ENCODE measurements at regions not wholly inside any gene's neighbourhood (a gene's known extent, or its start where the extent isn't known, plus 50 kb on each side); places are given as distances from the start of the nearest gene placed in this dataset.
"Not testable (repeated sequence)": the region's sequence is repeated elsewhere in the genome, so short reads cannot be mapped to it uniquely, and the experiment has no call there.

DNA sequence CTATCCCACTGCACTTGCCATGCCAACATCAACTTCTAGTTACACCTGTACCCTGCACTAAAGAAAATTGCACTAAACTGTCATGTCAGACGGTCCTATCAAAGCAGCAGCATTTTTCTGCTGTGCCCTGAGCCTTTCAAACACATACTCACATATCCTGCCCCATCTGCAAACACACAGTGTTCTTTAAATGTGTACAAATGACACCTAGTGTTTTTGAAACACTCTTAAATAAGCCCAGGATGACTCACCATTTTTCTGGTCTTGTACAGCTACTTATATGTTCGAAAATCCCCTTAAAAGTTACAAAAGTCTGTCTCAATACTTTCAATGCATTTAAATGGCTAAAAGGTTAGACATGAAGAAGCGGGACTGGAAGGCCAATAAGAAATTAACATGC is 346.7 kb upstream of the PPARGC1A start:
- DNase-seq = no peak

DNA sequence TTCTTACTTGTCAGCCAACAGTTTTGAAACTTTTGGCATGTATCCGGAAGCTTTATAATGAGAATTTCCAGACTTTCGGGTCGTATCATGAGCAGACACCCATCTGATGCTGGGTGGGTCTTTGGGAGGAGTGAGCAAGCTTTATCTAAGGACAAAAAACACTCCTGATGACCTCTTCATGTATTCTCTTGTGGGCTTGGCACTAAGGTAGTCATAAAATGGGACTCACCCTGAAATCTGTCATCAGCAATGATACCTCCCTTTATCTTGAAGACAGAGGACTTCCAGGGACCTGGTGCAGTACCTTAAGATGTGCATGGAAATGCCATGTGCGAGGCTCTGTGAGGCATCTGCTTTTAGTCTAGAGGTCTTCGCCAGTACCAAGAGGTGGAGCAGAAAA is 346.3 kb upstream of the PPARGC1A start:
- no peak for DNase-seq

DNA sequence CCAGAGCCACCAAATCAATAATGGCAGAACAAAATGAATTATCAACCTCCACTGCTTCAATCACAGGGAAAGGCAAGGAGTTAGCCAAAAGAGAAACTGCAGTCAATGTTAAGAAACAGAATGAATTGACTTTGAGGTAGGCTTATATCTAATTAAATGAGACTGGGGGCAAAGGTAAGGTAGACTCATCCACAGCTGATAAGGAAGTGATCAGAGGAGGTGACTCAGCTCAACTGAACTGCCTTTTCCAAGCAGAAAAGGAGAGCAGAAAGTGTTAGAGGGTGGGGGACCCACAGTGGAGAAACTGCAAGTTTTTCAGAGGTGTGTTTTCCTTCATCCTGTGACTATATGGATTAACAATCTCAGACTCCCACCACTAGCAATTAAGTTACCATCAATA is 345.8 kb upstream of the PPARGC1A start:
- no peak for DNase-seq

DNA sequence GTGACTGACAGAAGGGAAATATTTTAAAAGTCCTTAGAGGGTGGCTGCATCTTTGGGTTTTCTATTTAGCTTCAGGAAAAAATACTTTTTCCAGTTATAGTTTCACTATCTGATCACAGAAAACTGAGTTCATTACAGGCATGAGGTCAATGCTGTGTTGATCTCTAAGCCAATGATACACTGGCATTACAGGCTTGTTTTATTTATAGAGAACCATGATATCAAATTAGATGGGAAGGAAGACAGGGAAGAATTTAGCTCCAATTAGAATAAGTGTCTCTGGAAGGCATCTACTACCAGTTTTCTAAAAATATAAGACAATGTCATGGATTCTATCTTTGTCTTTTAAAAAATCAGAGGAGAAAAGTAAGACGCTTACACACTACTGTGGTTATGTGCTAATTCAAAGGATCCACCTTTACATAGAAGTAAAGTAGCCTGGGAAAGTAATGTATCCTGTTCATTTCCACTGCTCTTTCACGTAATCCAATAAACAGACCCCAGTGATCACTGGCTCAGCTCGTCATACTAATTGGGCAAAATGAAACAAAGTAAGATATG is 344.5 kb upstream of the PPARGC1A start:
- DNase-seq = no peak

DNA sequence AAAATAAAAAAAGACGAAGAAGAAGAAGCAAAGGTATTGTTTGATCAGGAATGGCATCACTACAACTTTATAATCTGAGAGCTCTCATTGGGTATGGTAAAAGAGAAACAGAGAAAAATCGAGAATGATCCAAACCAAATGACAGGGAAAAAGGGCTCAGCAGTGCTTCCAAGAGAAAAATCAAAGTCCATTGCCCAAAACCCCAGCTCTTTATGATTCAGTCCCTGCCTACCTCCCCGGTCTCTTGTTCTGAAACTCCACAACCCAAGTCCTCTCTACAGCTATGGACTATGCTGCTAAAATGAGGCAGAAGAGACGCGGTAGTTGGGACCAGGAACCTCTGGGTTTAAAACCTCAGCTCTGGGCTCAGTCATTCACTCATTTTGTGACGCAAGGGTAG is 341.1 kb upstream of the PPARGC1A start:
- no peak for DNase-seq

DNA sequence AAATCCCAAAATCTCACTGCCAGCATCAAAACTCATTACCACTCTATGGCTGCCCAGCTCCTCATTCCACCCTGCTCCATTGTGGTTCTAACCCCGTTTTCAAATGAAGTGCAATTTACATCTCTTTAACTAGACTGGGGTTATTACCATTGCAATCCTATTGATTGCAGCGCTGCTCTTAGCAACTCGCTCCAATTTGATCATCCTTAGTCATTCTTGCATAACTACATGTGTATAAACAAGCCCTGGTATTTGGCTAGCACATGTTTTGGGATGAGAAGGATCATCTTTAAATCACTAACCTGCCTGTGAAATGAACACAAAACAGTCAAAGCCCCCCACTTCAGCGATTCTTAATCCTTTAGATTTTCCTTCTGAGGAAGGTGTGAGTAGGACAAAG is 340.1 kb upstream of the PPARGC1A start:
- no peak for DNase-seq

DNA sequence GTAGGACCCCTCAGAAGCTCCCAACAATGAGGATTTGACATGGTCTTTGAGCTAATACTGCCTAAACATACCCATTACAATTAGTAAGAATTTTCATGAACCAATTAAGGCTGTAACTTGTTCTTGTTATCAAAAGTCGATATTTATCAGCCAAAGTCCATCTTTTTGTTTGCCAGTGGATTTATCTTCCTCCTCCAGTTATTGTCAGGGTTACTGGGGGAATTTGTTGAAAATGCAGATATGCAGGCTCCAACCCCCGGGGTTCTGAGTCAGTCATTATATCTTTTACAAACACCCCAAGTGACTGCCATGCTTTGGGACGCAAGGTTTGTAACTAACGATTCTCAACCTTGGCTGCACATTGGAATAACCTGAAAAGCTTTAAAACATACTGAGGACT is 338.8 kb upstream of the PPARGC1A start:
- DNase-seq = no peak

DNA sequence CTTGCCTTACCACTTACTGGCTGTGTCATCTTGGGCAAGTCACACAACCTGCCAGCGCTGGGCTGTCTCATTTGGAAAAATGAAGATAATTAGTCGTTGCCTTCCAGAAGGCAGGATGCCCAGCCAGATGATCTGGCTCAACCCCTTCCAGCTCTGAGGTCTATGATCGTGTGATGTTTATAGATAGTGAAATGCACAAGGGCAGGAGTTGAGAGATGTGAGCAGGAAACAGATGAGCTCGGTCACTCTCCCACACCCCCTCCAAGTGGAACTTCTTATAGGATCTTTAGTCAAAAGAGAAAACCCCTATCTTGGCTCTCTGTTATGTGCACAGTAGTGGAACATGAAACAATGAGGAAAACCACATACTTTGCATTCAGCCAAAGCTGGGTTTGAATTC is 336.8 kb upstream of the PPARGC1A start:
- no peak for DNase-seq

DNA sequence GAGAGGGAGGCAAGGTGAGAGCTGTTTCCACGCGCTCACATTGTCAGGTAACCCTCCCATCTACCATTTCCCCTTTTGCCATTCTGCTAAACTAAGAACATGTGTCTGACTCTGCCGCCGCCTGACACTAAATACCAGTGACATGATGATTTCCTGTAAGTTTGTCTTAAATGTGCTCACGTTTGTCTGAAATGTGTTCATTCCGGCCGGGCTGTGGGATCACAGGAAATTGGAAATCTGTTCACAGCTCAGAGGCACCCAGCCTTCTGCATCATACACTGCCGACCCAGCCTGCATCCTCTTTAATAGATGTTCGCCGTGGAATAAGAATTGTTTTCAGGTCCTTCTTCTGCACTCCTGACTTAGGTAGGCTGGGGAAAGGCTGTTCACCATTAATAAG is 336.2 kb upstream of the PPARGC1A start:
- DNase-seq = no peak

DNA sequence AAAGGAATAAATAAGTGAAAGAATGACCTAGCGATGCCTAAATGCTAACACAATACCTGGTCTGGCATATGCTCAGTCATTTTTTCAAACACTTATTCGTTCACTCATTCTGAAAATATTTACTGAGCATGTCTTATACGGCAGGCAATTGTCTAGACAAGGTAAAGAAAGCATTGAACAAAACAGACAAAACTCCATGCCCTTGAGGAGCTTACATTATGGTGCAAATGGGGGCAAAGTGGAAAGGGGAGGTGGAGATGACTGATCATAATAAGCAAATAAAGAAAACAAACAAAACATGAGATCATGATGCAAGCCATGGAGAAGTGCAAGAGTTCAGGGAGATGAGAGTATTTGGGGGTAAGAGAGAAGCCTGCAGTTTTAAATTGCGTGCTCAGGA is 334.6 kb upstream of the PPARGC1A start:
- no peak for DNase-seq

DNA sequence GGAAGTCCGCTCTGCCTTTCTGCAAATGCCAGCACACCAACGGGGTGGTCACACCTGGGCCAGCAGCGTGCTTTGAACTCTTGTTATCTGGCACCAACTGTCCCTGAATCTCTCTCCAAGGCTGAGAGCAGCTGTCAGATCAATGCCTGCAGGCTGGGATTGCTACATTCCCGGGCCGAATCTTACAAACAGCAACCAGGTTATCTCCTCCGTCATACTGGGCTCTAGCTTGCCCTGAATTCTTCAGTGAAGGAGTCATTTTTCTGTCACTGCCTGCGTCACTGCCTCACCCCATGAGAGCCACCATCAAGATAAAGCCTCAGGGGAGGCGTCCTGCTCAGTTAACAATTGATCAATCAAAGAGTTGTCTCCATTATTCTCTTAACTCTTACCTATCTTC is 329.4 kb upstream of the PPARGC1A start:
- DNase-seq = no peak

DNA sequence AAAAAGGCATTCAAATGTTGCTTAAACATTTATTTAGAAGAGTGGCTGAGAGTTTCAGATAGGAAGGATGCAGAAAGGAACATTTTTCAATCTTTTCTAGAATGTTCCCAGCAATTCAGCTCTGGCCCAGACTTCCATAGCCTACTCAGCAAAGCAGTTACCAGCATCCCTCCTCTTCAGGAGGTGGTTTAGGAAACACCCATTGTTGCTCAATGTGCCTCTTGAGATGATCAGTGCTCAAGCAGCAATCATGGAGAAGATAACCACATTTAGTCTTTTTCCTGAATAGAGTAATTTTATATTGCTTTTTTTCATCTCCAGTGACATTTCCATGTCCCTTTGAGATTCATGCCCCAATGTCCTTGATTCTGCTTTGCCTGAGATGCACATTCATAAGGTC is 328.7 kb upstream of the PPARGC1A start:
- DNase-seq = no peak

DNA sequence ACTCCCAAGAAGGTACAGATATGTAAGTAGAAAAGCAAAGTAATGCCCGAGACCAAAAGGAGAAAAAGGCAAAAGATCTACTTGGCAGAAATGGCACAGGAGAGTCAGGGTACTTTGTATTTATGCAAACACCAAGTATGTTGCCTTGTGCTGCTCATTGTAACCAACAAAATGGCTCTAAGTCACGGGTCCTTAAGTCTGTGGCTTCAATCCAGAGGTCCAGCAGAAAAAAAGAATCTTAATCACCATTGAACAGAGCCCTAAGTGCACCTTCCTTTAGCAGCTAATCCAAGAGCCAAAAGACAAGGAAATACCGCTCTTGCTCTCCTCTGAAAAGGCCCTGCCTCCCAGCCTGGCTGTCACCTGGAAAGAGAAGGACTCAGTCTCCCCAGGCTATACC is 324.9 kb upstream of the PPARGC1A start:
- DNase-seq = no peak

DNA sequence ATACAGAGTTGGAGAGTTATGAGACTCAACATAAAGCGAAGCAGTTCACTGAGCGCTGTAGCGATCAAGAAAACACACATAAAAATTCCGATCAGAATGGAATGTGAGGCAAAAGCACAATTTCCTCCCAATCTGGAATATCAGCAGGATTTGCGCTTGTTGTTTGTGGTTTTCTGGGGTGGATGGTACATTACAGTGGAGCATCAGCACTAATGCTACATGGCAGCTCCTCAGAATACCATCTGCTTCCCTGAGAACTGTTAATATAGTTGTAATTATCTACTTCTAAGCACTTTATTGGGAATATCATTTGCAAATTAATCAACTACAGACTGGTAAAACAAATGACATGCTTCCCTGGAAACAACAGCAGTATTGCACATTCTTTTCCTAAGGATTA is 324.1 kb upstream of the PPARGC1A start:
- DNase-seq = no peak

DNA sequence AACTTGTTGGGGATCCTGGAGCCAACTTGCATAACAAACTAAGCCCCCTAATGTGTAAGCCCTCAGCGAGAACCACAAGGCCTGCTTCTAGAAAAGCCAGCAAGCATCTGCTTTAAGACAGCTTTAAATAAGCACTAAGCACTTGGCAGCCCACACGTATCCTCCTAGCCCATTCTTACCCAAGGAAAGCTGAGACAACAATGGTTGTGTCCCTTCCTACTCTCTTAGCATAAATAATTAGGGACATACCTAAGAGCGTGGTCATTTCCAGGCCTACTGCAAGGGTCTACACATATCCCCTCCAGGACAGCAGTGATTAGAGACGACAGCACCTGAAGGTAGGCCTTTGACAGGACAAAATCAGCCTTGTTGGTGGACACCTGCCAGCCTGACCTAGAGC is 322.8 kb upstream of the PPARGC1A start:
- DNase-seq = no peak

DNA sequence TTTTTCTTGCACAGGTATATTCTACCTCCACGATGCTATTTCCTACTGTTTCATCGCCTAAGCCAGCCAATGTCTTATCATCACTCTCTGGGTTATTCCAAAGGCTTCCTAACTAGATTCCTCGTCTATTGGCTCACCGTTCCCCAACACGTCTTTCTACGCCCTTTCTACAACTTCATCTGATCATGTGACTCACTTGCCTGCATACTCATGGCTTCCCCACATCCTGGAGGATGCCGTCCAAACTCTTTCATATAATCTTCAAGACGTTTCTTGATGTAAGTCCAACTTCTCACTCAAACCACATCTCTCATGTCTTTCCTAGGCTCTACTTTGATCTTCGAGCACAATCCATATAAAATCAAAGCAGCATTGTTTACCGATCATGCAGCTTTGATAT is 322.0 kb upstream of the PPARGC1A start:
- no peak for DNase-seq

DNA sequence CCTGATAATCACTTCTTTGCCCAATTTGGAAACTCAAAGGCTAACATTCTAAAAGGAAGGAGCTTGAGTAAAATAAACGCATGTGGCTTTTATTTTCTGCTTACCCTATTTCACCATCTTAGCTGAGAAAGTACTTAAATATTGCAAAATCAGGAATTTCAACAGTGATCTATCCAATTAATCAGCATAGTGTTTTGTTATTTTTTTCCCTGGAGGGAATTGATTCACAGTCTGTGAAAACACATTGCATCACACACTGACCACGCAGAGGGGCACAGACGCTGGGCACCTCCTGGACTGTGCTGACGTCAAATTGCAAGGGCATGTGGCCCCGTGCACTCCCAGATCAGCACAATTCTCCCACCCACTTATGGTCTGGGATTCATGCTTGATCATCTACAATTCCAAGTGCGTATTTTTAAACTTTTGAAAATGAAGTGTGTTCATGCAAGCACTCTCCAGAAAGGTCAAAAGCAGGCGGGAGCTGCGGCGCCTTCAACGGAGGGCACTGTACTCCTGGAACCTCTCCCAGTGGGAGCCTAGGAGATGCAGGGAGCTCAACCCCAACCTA is 320.6 kb upstream of the PPARGC1A start:
- no peak for DNase-seq

DNA sequence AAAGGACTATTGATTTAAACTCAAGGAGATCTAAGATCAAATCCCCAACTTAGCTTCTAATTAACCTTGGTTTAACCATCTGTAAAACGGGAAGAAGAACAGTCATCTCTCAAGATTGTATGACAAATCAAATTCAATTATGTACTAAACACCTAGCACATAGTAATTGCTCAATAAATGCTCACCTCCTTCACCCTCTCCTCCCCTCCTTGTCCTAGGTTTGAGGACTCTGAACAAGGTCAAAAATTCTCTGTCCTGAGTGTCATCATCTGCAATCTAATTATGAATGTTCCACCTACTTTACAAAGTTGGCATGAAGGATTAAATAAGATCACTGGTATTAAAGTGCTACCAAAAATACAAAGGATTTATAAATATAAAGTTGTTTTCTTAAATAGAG is 320.1 kb upstream of the PPARGC1A start:
- DNase-seq = no peak

DNA sequence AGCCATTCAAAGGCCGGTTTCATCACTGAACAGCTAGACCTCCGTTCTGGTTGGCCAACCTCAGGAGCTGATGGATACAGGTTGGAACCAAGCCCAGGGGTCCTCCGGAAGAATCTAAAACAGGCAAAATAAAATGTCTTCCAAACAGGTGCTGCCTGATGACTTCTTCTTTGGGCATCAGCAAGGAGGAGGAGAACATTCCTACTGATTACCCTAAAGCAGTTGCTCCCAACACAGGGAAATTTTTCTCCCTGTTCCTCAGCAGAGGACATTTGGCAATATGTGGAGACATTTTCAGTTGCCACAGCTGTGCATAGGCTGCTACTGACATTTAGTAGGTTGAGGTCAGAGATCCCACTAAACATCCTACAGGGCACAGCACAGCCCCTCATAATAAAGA is 319.3 kb upstream of the PPARGC1A start:
- DNase-seq = no peak

DNA sequence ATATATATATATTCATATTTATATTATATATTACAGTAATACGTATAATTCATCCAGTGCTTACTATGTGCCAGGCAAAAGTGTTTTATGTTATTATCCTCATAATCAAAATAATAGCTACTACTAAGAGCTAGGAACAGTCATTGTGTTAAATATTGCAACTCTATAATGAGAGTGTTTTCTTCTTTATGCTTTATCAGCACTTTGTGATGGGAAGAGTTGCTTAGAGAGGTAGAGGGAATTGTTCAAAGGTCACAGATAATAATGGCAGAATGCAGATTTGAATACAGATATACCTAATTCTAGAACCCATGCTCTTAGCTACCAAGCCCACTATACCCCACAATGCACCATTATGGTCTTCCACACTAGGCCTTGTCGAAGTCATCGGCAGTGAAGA is 318.8 kb upstream of the PPARGC1A start:
- no peak for DNase-seq

DNA sequence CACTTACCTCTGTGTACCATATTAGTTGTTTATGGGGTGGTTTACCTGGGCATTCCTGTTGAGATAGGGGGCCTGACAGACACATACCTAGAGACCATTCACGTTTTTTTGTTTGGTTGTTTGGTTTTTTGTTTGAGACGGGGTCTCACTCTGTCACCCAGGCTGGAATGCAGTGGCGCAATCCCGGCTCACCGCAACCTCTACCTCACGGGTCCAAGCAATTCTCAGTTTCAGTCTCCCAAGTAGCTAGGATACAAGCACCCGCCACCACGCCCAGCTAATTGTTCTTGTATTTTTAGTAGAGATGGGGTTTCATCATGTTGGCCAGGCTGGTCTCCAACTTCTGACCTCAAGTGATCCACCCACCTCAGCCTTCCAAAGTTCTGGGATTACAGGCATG is 314.9 kb upstream of the PPARGC1A start:
- not testable (repeated sequence) for DNase-seq

DNA sequence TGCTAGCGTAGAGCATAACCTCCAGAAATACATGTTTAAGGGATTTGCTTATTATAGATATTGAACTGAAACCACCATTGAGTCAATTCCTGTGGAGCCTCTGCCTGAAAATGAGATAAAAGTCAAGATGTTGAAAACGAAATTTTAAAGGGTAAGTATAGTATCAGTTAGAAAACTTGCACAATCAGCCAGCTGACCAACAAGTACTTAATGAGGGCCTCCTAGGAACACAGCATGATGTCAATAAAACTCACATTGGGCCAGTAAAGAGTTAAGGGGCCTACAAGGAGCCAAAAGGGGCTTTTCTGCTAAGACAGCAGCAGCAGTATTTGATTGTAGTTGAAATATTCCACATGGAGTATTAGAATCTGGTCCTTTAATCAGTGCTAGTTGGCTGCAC is 314.1 kb upstream of the PPARGC1A start:
- DNase-seq = no peak

DNA sequence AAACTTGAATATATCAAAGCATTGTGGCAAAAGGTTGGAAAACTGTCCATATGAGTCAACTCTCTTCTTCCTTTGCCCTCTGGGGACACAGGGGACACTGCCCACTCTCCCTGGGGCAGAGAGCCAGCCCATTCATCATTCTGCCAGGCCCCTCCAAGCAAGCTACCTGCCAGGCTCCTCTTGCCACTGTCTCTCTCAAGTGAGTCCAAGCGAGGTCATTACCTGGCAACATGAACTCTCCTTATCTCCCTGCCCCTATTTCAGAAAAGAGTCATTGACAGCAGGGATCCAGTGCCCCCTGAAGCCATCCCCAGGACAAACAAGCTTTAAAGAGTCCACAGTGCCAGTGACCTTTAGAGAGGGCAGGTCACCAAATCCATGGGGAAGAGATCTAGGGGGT is 312.7 kb upstream of the PPARGC1A start:
- DNase-seq = no peak

DNA sequence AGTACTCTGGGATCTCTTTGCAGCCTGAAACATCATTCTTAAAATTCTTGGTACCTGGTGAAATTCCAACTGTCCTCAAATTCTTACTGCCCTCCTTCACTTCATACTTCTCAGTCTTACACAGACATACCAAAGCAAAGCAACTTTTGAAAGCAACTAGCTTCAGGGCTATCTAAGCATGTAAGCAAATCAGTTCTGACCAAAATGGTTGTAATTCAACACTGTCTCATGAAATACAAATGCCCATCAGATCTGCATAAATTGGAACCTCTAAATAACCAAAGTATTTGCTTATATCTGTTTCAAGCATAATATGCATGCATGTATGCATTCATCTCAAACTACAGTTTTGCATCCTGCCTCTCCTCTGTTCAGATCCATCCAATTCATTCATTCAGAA is 308.1 kb upstream of the PPARGC1A start:
- no peak for DNase-seq

DNA sequence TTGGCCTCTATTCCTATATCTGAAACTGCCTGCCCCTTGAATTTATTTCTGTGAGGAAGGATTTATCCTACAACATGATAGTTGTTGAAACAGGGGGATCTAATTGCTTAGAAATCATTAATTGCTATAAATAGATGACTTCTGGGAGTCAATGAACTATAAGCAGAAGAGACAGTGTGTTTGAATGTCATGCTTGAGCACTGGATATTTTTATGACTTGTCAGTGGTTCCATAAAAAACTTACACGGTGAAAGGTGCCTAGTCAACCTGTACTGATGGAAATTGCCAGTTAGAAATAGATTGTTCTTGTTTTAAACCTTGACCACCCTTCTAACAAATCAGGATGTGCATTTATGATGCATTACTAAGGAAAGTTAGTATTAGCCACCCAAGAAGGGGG is 306.9 kb upstream of the PPARGC1A start:
- no peak for DNase-seq

Measured in NK-92 treated with Interleukin-12 subunit alpha and Interleukin-12 subunit beta, amount 100 ng/mL, for 24 hours (cell line).